Iris pigment epithelial cell (primary cell): ENCODE measurements at regions not wholly inside any gene's neighbourhood (a gene's known extent, or its start where the extent isn't known, plus 50 kb on each side); places are given as distances from the start of the nearest gene placed in this dataset.
"Not testable (repeated sequence)": the region's sequence is repeated elsewhere in the genome, so short reads cannot be mapped to it uniquely, and the experiment has no call there.

Experiments
- DNase-seq: peaks from one replicate; pipeline ENCODE4 v3.0.0-alpha.2; 2011; ENCODE audit warnings: low read depth

DNA sequence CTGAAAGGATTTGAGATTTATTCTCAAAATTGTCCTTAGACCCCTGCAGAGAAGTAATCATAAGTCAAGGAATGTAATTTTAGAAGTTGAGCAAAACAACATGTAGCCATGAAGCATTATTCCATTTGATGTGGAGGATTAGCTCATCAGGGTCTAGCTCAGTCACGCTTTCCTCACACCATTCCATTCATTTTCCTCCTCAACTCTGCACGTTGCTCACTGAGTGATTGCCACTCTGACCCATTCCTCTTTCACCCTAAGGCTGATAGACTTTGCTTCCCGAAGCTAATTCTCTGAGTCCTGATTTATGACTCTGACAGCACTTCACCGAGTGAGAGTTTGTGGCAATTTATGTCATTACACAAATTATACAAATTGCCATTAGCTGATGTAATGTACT, 820.6 kb upstream of the PIK3C3 start:
- DNase-seq, result no peak

- DNase-seq, result no peak
Observed at GRCh38 chr18:41131050-41131449, 824.0 kb upstream of the PIK3C3 start.

DNA sequence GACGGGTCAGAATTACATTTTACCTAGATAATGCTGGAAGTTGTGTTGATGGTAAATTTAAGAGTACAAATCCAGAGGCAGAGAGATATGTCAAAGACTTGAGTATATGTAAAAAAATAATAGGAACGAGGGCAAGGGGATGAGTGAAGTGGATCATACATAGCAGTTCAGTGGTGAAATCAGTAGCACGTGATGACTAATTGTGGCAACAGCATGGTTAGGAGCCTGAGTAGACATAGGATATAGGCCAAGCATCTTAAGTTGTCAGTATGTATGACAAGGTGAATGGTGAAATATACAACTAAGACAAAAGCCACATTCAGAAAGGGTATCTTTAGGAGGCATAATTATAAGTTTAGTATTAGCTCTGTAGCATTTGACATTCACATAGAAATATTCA, 826.5 kb upstream of the PIK3C3 start:
- peak; percentile 86 for DNase-seq

- DNase-seq, result peak; percentile 49
Observed at GRCh38 chr18:41128126-41128525, 826.9 kb upstream of the PIK3C3 start.

- DNase-seq, result peak; percentile 81
Observed at GRCh38 chr18:41126541-41127235, 828.3 kb upstream of the PIK3C3 start.

DNA sequence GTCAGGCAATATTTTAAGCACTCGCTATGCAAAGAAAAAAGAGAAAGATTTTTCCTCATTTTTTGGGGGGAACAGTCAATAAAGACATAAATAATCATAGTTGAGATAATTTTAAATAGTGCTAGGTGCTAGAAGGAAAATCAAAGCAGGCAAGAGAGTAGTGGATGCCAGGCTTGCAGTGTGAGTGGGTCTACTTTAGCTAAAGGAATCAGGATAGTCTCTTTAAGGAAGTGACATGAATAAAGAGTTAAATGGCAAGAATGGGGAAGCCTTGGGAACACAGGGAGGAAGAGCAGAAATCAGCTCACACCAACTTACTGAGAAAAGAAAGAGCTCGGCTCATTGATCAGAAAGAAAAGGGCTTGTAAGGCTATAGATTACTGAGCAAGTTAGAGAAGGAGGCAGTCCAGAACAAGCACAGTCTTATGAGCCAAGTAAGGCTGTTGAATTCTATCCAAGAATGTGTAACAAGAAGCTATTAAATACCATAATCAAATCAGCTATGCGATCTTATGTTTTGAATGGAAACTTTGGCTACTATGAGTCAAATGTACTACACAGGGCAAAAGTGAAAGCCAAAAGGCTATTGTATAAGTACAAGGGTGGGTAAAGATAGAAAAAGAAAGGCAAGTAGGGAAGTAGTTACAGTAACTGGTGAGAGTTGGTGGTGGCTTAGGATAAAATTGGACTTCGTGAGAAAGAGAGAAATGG, 833.8 kb upstream of the PIK3C3 start:
- DNase-seq, result peak; percentile 93

DNA sequence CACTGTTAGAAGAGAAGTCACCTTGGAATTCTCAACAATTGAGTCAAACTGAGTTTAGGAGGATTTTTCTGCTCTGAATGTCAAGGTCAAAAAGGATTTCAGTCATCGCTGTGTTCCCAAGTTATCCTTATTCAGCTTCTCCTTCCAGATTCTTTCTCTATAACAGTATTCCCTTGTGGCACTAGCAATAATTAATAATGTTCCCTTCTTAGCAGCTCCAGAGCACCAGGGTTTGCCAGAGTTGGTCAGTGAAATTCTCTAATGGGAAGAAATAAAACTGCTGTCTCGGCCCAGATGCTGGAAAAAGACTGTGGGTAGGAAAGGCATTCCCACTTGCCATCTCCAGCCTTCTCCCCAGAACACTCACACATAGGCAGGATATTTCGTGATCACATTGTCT, 836.0 kb upstream of the PIK3C3 start:
- DNase-seq, result no peak

DNA sequence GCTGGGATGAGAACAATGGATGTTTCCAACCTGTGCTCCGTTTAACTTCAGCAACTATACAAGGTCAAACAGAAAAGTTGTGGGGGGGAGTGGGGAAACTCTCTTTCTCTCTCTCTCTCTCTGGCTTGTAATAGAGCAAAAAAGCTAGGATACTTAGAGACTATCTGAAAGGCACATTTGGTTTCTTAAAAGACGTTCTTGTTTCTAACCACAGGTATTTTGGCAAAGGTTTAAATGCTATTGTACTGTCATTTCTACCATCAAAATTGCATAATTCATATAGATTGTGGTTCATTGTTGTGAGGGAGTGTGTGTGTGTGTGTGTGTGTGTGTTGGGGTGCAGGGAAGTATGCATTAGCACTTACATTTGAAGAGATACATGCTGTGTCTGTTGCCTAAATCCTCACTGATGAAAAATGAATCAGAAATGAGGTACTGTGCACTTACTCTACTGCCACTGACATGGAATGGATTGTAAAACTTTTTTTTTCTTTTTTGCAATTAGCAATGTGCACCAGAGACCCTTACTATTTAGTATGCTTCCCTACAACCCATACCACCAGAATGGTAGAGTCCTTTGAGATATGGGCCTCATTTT, 841.0 kb upstream of the PIK3C3 start:
- peak; percentile 83 for DNase-seq

- DNase-seq, result peak; percentile 14
Observed at GRCh38 chr18:41099451-41099850, 855.6 kb upstream of the PIK3C3 start.

- DNase-seq, result peak; percentile 62
Observed at GRCh38 chr18:41096504-41096903, 858.5 kb upstream of the PIK3C3 start.

- no peak for DNase-seq
Observed at GRCh38 chr18:41077076-41077475, 878.0 kb upstream of the PIK3C3 start.

- peak; percentile 80 for DNase-seq
Observed at GRCh38 chr18:41075212-41075611, 879.8 kb upstream of the PIK3C3 start.

DNA sequence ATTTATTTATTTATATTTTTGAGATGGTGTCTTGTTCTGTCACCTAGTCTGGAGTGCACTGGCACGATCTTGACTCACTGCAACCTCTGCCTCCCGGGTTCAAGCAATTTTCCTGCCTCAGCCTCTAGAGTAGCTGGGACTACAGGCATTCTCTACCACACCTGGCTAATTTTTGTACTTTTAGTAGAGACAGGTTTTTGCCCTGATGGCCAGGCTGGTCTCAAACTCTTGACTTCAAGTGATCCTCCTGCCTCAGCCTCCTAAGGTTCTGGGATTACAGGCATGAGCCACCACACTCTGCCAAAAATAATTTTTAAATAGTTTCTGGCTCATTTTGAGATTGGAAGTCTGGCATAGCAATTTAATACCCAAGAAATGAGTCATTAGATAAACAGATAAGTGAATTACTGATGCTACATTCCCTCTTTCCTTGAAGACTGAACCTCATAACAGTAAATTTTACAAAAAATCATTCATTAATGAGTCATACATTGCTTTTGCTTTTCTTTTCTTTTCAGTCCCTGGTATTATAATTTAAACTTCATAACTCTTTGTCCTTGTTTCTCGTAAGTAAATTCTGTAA, 881.6 kb upstream of the PIK3C3 start:
- DNase-seq, result peak; percentile 89

DNA sequence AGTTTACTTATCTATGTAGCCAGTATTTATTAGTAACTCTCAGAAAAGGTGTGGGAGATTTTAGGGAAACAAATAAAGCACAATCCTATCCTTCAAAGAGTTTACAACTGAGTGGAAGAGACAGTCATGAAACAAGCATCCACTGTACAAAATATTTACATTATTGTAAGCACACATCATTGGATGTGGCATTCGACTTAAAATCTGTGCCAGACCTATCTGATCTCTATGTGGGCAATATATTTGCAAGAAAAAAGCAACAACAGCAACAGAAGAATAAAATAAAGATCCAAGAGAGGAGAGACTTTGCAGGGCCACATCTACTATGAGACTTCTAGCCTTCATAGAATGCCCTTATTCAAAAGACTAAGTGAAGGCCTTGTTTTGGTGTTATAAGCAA, 882.1 kb upstream of the PIK3C3 start:
- no peak for DNase-seq

- no peak for DNase-seq
Observed at GRCh38 chr18:41071826-41072225, 883.2 kb upstream of the PIK3C3 start.

- no peak for DNase-seq
Observed at GRCh38 chr18:41069167-41069566, 885.9 kb upstream of the PIK3C3 start.

DNA sequence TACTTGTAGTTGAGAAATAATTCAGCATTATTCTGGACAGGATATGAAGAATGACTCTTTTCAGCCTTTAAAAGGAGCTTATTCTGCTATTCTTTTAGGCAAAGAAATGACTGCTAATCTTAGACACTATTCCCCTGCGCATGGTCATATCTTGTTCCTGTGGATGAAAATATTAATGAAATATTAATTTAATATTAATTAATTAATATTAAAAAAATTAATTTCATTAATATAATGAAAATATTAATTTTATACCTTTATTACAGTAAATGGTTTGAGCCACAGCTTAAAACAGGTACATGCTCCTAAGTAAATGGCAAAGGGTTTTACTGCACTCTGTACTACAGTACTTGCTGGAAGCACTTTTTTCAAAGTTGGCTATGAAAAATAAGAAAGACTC, 890.1 kb upstream of the PIK3C3 start:
- no peak for DNase-seq

DNA sequence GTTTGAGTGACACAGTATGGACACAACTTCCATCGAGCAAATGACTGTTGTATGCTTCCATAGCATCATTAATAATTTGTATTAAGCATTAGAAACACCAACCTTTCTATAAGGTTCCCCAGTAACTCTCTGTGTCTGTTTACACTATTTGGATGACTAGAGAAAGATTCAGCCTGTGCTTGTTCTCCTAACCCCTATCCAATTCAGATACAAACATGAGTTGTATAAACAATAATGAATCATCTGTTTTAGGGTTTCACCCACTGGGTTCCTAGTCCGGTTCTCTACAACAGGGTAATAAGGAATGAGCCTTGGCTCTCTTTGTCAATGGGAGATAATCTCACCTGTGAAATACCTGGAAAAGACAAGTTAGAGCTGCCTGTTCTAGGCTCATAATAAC, 894.1 kb upstream of the PIK3C3 start:
- peak; percentile 25 for DNase-seq

DNA sequence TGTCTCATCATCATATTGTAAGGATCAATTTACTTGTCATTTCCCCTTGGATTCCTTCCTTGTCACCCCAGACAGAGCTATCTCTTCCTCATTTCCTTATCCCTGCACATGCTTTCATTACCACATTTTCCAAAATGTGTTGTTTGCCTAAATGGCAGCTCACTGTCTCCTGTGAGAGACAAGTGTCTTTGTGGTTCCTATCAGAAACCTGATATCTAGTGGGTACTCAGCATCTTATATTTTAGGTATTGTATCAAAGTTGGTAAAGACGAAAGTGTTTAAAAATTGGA, 896.0 kb upstream of the PIK3C3 start:
- DNase-seq, result no peak

DNA sequence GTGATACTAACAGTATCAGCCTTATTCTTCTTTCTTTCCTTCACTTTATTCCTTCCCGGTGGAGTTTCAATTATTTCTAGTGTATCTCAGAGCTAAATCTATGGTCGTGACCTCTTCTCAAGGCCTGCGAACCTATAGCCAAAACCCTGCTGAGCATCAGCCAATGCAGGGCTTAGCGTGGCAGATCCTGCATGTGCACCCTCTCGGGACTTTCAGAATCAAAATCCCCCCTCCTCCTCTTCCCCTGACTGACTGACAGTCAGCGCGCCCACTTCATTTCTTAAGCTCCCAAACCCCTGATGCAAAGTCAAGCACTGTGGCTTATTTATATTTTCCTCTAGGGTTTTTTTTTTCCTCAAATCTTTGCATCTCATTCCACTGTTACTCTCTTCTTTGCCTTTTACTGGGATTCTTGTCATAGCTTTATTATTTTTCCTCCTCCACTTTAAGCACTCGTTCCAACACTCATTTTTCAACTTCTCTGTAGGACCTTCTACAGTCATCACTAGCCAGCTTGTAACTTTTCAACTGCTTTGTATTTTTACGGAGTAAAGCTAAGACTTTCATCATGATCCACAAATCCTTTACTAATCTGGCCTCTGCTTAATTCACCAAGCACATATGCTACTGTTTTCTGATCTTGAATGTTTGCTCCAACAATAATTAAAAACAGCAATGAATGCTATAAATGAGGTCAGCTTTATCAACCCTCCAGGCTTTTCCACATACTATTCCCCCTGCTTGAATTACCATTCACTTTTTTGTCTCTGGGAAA, 896.5 kb upstream of the PIK3C3 start:
- no peak for DNase-seq

- DNase-seq, result no peak
Observed at GRCh38 chr18:41052625-41053024, 902.4 kb upstream of the PIK3C3 start.

GRCh38 chr18:41046250-41046649, 908.8 kb upstream of the PIK3C3 start:
- not testable (repeated sequence) for DNase-seq
